GM18868 (cell line): ENCODE measurements at regions not wholly inside any gene's neighbourhood (a gene's known extent, or its start where the extent isn't known, plus 50 kb on each side); places are given as distances from the start of the nearest gene placed in this dataset.

ENCODE experiments used
- ATAC-seq: cut with Tn5 transposase; IDR thresholded peaks from one replicate; pipeline ENCODE4 v1.9.1; 2021; ENCODE audit warnings: mild to moderate bottlenecking, moderate library complexity; ENCODE audit not compliant: unreplicated experiment

DNA sequence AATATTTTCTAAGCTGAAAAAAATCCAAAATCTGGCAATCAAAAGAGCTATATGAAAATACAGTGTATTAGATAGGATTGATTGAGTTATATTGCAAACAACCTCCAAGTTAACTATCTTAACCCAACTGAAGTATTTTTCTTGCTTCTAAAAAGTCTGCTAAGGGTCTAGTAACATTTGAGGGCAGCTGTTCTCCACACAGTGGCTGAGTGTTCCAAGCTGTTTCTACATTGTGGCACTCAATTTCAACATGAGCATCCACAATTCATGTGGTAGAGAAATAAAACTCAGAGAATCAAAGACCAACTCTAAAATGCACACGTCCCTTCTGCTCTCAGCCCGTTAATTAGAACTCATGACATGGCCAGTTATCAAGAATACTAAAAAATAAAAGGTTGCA, 340.0 kb downstream of the C12orf50 start:
- ATAC-seq = no peak

DNA sequence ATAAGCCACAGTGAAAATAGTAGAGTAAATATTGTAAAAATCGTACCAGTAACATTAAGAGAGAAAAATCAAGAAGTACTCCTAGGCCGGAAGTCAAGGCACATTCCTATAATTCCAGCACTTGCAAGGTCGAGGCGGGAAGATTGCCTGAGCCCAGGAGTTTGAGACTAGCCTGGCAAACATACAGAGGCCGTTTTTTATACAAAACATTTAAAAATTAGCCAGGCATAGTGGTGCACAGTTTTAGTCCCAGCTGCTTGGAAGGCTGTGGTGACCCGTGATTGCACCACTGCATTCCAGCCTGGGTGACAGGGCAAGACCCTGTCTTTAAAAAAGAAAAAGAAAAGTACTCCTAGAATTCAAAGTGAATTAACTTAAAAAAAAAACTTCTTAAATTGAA, 341.8 kb downstream of the C12orf50 start:
- ATAC-seq = no peak

DNA sequence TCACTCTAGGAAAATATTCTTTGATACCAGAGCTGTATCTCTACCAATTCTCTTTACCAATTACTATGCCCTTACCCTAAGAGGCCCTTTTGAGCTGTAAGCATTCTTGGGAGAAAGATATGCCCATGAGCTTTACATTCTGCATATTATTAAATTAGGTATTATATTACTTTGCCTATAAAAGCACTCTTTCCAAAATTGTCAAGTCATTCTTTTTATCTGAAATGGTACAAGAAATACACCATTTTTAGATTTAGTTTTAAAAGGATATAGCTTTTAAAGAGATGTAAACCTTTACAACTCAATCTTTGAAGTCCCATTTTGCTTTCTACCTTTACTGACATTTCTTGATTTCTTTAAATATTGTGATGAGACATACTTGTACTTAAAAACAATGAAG, 343.5 kb downstream of the C12orf50 start:
- ATAC-seq = no peak

DNA sequence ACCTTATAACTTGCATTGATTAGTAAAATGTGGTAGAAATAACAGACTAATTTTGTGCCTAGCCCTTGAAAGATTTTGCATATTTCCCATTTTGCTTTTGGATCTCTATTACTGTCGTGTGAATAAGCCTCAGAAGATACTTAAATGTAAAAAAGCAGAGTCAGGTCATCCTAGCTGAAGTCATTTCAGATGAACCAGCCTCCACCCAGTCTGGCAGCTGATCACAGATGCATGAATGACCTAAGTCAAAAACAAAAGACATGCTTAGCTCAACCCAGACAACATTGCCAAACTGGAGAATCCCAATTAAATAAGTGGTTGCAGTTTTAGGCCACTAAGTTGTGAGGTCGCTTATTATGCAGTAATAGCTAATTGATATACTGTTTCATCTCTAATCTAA, 349.9 kb downstream of the C12orf50 start:
- no peak for ATAC-seq

DNA sequence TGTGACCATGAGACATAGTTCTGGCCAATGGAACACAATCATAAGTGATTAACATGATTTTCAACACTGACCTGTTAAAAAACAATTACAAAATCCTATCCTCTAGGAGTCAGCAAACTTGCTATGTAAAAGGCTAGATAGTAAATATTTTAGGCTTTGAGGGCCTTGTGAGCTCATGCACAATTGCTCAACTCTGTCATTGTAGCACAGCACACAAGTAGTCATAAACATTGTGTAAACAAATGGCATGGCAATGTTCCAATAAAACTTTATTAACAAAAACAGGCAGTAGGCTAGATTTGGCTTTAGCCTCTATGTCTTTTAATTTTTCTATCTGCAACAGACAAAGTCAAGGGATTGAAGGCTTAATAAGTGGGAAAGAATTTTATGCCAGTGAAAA, 350.7 kb downstream of the C12orf50 start:
- no peak for ATAC-seq

DNA sequence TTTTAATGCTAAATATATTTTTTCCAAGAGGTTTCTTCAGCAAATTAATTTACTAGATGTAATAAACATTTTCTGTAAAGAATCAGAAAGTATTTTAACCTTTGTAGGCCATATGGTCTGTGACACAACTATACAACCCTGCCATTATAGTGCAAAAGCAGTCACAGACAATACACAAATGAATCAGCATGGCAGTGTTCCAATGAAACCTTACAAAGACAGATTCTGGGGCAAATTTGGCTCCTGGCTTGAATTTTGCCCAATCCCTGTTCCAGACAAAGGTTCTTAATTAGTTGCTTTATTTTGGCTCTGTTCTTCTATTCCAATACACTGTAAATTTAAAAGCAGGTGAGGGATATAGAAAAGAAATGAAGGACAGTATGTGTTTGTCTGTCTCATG, 352.5 kb downstream of the C12orf50 start:
- ATAC-seq = no peak

DNA sequence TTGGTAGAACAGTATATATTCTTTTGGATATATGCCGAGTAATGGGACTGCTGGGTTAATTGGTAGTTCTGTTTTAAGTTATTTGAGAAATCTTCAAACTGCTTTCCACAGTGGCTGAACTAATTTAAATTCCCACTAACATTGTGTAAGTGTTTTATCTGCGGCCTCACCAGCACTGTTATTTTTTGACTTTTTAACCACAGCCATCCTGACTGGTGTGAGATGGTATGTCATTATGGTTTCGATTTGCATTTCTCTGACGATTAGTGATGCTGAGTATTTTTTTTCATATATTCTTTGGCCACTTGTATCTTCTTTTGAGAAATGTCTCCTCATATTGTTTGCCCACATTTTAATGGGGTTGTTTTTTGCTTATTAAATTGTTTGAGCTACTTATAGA, 357.4 kb downstream of the C12orf50 start:
- no peak for ATAC-seq

DNA sequence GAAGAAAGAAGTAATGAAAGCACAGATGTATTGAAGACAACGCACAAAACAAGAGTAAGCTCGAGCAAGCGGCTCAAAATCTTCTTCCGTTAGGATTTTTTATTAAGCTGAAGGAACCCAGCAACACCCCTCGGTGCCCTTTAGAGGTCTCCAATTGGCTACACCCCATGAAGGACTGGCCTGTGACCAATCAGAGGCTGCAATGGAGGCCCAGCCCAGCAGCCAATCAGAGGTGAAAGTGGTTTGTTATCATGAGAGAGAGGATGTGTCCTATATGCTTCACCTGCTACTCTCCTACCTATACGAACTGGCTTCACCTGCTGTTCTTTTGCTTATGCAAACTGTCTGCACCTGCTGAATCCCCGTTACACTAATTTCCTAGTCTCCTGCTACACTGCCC, 358.8 kb downstream of the C12orf50 start:
- no peak for ATAC-seq

DNA sequence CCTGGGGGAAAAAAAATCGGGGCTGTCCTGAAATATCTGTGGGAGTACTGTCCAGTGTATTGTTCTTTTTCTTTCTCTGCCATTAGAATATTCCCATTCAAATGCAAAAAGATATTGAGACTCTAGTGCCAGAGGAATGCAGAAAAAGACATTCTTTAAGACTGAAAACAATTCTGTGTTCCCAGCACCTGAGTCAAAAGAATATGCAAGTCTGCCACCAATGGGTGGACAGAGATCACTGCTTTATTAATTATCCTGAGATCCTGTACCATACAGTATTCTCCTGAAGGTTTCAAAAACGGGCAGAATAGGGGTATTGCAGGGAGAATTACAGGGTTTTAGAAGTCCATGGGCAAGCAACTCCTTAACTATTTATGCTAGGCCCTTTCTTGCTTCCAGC, 361.8 kb downstream of the C12orf50 start:
- ATAC-seq = peak; percentile 57

DNA sequence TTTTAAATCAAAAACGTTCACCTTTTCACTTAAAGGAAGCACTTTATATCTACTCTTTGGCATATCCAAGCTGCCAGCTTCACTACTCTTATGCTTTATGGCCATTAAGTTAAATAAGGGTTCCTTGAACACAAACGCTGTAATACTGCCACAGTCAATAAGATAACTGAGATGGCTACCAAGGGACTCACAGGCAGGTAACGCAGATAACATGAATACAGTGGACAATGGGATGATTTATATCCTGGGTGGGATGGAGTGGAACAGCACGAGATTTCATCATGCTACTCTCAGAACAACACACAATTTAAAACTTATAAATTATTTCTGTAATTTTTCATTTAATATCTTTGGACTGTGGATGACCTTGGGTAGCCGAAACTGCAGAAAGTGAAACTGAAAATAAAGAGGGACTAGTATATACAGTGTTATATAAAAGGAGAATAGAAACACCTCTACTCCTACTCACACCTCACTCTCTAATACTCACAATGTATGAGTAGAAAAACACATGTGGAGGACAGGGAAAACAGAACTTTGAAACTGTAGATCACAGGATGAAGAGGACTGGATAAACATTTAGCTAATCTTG, 367.3 kb downstream of the C12orf50 start:
- ATAC-seq = peak; percentile 91

DNA sequence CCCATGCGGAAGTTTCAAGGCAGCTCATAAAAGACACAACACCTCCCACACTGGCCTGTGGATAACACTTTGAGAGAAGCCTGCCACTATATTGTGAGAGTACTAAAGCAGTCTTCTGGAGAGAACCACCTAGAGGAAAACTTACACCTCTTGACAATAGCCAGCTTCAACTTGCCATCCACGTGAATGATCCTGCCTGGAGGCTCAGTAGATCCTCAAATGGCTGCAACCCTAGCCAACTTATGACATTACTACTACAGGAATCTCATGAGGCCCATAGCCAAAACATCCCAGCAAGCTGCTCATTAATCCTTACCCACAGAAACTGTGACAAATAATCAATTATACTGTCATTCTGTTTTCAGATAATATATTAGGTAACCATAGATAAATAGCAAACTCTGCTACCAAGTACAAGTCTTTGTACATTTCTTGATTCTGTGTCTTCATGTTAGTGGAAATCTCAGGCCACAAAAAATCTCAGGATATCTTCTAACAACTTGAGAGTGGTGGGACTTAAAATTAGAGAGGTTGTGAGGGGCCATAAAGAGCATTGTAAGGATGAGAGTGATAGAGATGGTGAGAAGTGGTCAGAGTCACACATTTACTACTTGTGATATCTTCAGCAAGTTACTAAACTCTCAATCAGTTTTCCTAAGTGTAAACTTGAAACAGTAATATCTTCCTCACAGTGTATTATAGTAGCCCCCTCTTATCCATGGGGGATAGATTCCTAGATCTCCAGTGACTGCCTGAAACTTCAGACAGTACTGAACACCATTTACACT, 368.0 kb downstream of the C12orf50 start:
- ATAC-seq = no peak

DNA sequence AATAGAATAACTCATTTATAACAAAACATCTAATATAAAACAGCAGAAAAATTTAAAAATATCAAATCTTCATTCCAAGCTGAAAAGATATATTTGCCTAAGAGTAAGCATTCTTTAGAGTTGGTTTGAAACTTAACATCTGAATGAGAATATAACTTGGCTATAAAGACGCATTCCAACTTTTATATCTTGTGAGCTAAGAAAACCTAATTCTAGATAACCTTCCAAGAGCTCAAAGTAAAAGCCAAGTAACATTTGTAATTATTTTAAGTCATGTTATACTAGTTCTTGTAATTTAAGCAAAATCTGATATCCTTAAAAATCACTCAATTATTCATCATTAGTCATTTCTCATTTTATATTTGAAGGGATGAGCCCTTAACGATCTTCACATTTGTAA, 368.9 kb downstream of the C12orf50 start:
- no peak for ATAC-seq

DNA sequence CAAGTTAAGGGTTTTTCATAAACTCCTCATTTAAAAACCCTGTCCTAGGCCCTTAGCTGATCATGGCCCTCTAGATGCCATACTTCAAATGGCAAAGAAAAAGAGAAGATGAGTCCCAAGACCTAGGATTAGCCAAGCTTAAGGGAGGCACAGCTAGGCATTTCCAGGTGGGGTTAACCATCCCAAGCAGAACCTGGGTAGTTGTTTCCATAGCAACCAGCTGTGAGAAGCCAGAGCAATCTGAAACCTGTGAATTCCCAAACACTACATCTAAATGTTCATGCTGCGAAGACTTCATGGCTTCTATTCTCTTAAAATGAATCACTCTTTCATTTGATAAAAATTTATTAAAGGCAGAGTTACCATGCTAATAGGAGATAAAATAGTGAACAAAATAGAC, 372.9 kb downstream of the C12orf50 start:
- ATAC-seq = no peak

DNA sequence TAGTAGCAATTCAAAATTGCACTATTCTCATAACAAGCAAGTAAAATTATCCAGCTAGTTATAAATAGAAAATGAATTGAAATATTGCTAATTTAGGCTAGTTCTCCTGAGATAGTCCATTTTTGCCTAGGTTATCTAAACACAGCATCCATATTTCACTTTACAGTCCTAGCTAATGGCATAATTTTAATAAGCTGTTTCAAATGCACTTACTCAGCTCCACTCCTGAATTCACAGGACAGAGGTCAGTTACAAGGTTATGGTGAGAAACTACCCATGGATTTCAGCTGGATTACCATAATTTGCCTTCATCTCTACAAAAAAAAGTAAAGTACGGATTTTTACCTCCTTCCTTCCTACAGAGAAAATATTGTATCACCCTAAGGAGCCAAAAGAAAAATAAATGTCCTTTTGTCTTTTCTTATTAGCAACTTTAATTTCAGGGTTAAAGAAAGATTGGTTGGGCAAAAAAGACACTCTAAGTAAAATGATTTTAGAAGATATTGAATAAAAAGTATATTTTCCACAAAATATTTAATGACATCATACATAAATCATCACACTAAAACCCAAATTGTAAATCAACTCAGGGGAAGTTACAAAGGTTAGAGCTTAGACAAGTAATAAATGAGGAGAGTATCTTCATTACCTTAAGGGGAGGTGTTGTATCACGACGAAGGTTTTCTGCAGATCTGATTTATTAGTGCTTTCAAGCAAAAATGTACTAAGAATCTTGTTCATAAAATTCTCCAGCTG, 377.4 kb downstream of the C12orf50 start:
- no peak for ATAC-seq

DNA sequence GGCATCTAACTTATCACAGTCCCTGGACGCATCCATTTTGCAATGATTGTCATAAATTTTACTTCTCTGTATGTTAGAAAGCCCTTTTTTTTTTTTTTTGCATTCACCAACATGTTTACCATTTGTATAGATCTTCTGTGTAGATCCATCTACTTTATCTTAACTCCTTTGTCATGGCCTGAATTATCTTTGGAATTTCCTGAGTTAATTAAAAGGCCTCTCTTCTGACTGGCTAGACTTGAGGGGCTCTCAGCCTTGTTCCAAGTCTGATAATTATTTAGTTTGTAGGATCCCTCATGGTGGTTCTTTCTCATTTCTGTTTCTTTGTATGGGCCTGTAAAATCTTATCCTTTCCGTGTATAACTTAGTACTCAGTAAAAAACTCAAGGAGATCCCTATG, 387.0 kb downstream of the C12orf50 start:
- ATAC-seq = no peak

DNA sequence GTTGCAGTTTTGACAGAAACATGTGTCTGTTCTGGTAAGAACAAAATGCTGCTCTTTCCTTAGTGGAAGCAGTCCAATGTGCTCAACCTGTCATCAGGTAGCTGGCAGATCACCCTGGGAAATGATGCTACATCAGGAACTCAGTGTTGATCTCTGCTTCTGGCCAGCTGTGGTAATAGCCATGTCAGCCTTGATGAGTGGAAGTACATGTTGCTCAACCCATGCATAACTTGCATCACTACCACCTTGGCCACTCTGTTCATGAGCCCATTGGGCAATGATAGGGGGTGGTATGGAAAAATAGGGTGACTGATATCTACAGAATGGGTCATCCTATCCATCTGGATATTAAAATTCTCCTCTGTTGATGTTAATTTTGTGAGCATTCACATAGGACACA, 411.0 kb downstream of the C12orf50 start:
- ATAC-seq = no peak

DNA sequence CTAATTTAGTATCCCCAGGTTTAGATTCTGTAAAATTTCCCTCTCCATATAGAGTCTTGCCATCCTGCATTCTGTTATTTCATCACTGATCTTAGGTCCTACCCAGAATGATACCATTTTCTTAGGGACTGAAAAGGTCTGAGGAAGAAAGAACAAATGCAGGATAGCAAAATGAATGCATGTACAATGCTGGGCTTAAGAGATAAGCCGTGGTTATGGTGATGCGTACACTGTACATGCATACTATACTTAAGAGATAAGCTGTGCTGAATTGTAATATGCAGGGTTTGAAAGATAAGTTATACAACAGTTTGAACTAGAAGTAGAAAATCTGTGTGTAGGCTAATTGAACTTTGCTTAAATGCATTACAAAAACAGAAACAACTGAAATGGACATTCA, 416.2 kb downstream of the C12orf50 start:
- ATAC-seq = no peak

DNA sequence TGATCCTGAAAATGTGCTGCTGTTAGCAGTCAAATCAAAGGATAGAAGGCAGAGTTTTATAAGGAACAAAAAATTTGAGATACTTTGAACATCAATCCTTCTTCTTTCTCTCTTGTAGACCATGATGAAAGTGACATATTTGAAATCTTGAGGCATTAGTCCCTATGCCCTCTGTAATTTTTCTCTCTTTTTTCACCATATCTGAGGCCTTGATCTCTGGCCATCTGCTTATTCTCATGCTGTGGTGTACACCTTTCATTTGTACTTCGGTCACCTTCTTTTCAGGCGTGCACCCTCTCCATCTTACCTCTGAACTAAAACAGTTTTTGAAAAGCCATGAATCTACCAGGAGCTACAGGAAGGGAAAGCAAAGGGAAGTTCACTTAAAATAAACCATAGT, 420.9 kb downstream of the C12orf50 start:
- no peak for ATAC-seq

DNA sequence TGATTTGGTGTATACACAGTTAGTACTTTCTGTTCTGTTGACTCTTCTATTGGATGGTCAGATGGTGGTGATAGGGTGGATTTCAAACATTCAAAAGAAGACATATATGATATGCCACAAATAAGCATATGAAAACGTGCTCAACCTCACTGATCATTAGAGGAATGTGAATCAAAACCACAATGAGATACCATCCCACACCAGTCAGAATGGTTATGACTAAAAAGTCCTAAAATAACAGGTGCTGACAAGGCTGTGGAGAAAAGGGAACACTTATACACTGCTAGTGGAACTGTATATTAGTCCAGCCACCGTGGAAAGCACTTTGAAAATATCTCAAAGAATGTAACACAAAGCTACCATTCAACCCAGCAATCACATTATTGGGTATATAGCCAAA, 425.5 kb downstream of the C12orf50 start:
- no peak for ATAC-seq

DNA sequence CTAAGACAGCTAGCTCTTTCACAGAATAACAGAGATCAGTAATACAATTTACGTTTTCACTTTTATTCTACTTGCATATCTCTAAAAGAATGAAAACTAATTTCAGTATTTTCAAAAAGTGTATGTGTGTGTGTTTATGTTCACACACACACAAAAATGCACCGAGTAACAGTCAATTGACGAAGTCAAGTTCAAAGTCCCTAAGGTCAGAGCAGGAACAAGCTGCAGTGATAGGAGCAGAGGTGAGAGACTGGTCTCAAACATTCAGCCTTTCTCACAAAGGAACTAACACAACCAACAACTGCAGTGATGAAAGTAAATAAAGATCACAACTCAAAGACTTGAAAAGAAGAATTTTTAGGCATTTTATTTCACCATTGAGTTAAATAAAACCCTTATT, 429.7 kb downstream of the C12orf50 start:
- no peak for ATAC-seq

DNA sequence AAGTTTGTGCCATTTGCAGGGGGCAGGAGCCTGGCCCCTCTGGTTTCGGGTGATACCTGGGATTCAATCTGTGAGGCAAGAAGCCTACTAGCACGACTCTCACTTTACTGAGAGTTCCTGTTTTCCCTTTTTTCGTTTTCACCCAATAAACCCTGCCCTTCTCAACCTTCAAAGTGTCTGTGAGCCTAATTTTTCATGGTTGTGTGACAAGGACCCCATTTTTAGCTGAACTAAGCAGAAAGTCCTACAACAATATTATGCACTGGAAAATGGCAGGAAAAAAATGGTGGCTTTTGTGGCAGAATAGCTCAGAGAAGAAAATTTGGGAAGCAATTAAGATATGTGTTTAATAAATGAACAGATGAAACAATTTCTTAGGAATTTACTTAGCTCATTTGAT, 432.1 kb downstream of the C12orf50 start:
- no peak for ATAC-seq

DNA sequence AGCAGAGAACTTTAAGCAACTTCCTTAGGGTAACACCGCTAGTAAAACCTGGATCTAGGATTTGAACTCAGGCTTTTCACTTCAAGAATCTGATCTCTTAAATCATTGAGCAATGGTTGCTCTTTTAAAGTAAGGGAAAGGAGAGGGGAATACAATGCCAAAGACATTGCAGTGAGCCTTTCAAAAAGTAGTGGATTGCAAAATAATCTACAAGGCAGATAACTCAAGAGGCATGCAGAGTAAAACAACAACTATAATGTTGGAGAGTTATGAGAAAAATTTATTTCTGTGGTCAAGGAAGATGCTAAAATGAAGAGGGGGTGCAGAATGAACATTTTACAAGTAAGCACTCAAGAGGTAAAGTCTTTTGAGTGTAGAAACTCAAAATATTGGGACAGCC, 432.6 kb downstream of the C12orf50 start:
- ATAC-seq = no peak
